ENCODE measurements at regions not wholly inside any gene's neighbourhood (a gene's known extent, or its start where the extent isn't known, plus 50 kb on each side); places are given as distances from the start of the nearest gene placed in this dataset.

- no peak overlapping the region for H3K27ac Mint-ChIP-seq (ENCODE audit: unreplicated experiment)
- H3K9me3 Mint-ChIP-seq (ENCODE audit: unreplicated experiment), result no peaks in the 10 kb centered on the region
- H3K36me3 Mint-ChIP-seq (ENCODE audit: unreplicated experiment), result peaks cover 5% of the 10 kb centered on the region
- peaks cover 4% of the 10 kb centered on the region for H3K27me3 Mint-ChIP-seq (ENCODE audit: unreplicated experiment)
- H3K4me1 Mint-ChIP-seq (ENCODE audit: low read depth, unreplicated experiment), result no peaks in the 10 kb centered on the region
- TF ChIP-seq CTCF (IDR thresholded peaks at IDR 0.05; ENCODE audit: partially characterized antibody, unreplicated experiment), result no peak
- DNase-seq, result no peak
- H3K4me3 Mint-ChIP-seq (ENCODE audit: unreplicated experiment), result no peak overlapping the region
Measured at GRCh38 chr20:60984666-60985065, 267.4 kb upstream of the CDH4 start.

GRCh38 chr20:60986506-60987156 is 265.4 kb upstream of the CDH4 start:
- no peak for DNase-seq
- H3K27me3 Mint-ChIP-seq (ENCODE audit: unreplicated experiment), result peaks cover 4% of the 10 kb centered on the region
- no peaks in the 10 kb centered on the region for H3K4me1 Mint-ChIP-seq (ENCODE audit: low read depth, unreplicated experiment)
- no peaks in the 10 kb centered on the region for H3K9me3 Mint-ChIP-seq (ENCODE audit: unreplicated experiment)
- TF ChIP-seq CTCF (IDR thresholded peaks at IDR 0.05; ENCODE audit: partially characterized antibody, unreplicated experiment), result no peak
- no peaks in the 10 kb centered on the region for H3K36me3 Mint-ChIP-seq (ENCODE audit: unreplicated experiment)
- H3K27ac Mint-ChIP-seq (ENCODE audit: unreplicated experiment), result no peak overlapping the region
- no peak overlapping the region for H3K4me3 Mint-ChIP-seq (ENCODE audit: unreplicated experiment)

DNA sequence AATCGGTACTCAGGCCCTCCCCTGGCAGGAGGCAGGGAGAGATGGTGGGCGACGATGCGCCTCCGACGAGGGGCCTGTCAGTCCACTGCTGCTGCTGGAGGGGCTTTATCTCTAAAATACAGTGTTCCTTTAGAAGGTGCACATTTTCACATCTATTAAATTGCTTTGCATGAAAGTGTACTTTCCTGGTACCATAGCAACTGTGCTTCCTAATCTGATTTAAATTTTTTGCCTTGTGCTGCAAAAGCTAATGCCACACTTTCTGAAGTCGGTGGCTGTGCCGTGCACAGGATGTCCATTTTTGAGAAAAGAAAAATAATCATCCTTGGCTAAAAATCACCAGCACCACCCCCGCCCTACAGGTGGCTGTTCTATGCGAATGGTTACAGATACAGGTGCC is 262.0 kb upstream of the CDH4 start:
- Mint-ChIP-seq H3K36me3 (ENCODE audit: unreplicated experiment) (no peaks in the 10 kb centered on the region), H3K9me3 (ENCODE audit: unreplicated experiment) (peaks cover 1% of the 10 kb centered on the region), H3K27ac (ENCODE audit: unreplicated experiment) (no peak overlapping the region), H3K4me3 (ENCODE audit: unreplicated experiment) (no peak overlapping the region), H3K4me1 (ENCODE audit: low read depth, unreplicated experiment) (no peaks in the 10 kb centered on the region), H3K27me3 (ENCODE audit: unreplicated experiment) (peaks cover 4% of the 10 kb centered on the region)
- TF ChIP-seq CTCF (IDR thresholded peaks at IDR 0.05; ENCODE audit: partially characterized antibody, unreplicated experiment), result no peak
- no peak for DNase-seq

DNA sequence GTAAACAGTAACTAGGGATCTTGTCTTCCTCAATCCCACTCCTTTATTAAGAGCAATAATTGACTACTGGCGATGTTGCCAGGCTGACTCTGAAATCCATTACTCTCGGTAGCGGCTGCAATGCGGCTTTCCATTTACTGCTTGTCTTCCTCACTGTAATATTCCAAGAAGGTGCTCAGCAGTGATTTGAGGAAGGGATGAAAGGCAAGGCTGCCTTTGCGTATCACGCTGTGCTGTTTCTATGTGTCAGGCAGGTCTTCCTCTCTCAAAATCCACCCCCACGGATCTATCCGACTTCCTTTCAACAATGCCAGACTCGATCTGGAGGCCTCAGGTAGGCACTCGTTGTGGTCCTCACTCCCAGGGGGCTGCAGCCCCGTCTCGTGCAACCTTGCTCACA is 261.4 kb upstream of the CDH4 start:
- Mint-ChIP-seq H3K4me1 (ENCODE audit: low read depth, unreplicated experiment) (no peaks in the 10 kb centered on the region), H3K27ac (ENCODE audit: unreplicated experiment) (no peak overlapping the region), H3K4me3 (ENCODE audit: unreplicated experiment) (no peak overlapping the region), H3K36me3 (ENCODE audit: unreplicated experiment) (no peaks in the 10 kb centered on the region), H3K27me3 (ENCODE audit: unreplicated experiment) (no peaks in the 10 kb centered on the region), H3K9me3 (ENCODE audit: unreplicated experiment) (peaks cover 1% of the 10 kb centered on the region)
- TF ChIP-seq CTCF (IDR thresholded peaks at IDR 0.05; ENCODE audit: partially characterized antibody, unreplicated experiment), result no peak
- DNase-seq, result no peak

DNA sequence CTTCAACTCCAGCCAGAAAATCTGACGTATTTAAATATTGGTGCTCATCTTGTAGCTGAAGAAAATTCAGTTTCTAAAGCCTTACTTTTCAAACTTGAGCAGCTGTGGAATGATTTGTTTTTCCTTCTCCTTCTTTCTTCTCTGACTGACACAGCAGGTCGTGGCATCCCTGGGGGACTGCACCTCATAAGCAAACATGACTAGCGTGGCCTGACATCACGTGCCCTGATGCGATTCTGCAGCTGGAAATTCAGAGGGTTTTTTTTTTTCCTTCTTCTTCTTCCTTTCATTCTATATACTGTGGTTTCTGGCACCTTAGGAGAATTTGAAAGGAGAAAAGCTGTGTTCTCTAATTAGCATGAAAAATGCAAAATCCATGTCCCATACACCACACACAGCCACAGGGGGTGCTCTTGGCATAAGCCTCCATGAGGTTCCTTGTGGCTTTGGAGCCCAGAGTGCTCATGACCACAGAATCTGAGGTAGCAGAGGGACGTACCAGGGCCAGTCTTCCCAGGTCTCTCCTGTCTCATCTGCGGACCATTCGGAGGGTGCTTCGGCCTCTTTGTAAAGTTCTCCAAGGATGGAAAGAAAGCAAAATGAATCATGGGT is 258.5 kb upstream of the CDH4 start:
- TF ChIP-seq CTCF (IDR thresholded peaks at IDR 0.05; ENCODE audit: partially characterized antibody, unreplicated experiment), result no peak
- Mint-ChIP-seq H3K27me3 (ENCODE audit: unreplicated experiment) (no peaks in the 10 kb centered on the region), H3K9me3 (ENCODE audit: unreplicated experiment) (peaks cover 1% of the 10 kb centered on the region), H3K4me1 (ENCODE audit: low read depth, unreplicated experiment) (no peaks in the 10 kb centered on the region), H3K36me3 (ENCODE audit: unreplicated experiment) (no peaks in the 10 kb centered on the region), H3K27ac (ENCODE audit: unreplicated experiment) (no peak overlapping the region), H3K4me3 (ENCODE audit: unreplicated experiment) (no peak overlapping the region)
- DNase-seq, result peak; percentile 24
